ENCODE measurements at regions not wholly inside any gene's neighbourhood (a gene's known extent, or its start where the extent isn't known, plus 50 kb on each side); places are given as distances from the start of the nearest gene placed in this dataset.

DNA sequence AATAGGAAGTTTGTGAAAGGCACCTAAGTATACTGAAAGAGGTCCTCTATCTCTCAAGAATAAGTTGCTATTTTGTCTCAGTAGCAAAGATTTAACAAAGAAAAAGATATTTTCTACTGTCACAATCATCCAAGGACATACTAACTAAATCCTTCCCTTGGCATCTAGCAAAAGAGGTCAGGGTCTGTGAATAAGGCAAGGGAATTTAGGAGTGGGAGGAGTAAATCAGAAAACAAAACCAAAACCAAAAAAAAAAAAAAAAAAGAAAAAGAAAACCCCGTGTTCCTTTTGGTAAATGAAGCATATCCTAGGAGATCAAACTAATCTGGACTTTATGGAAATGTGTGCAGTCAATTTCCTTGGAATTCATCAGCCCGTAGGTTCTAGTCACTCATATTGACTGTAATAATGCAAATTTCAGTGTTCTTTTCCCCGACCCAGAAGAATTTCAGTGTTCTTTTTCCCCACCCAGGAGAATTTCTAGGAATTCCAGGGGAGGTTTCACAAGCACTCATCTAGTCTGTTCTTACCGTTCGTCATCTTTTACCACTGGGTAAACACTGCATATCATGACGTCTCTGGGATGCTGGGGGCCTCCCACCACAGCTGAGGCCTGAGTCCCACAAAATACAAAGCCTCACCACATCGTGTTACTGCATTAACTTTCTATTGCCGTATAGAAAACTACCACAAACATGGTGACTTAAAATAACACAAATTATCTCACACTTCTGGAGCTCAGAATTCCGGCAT lies 113.8 kb upstream of the CCDC54 start:
- H3K4me1 ChIP-seq = peaks cover 9% of the 10 kb centered on the region
- peak overlapping the region; percentile 64 for H3K27ac ChIP-seq (replicated peaks)
- H3K27me3 ChIP-seq (ENCODE audit: low read depth) = no peaks in the 10 kb centered on the region
- H3K4me3 ChIP-seq = peak overlapping the region; percentile 47
- no peak for DNase-seq
- intact Hi-C loops (cut with micrococcal nuclease) = no loop called here
- no peaks in the 10 kb centered on the region for H3K36me3 ChIP-seq
- TF ChIP-seq, protein P1, sequence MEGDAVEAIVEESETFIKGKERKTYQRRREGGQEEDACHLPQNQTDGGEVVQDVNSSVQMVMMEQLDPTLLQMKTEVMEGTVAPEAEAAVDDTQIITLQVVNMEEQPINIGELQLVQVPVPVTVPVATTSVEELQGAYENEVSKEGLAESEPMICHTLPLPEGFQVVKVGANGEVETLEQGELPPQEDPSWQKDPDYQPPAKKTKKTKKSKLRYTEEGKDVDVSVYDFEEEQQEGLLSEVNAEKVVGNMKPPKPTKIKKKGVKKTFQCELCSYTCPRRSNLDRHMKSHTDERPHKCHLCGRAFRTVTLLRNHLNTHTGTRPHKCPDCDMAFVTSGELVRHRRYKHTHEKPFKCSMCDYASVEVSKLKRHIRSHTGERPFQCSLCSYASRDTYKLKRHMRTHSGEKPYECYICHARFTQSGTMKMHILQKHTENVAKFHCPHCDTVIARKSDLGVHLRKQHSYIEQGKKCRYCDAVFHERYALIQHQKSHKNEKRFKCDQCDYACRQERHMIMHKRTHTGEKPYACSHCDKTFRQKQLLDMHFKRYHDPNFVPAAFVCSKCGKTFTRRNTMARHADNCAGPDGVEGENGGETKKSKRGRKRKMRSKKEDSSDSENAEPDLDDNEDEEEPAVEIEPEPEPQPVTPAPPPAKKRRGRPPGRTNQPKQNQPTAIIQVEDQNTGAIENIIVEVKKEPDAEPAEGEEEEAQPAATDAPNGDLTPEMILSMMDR (IDR thresholded peaks at IDR 0.05; ENCODE audit: borderline replicate concordance) = no peak
- no peaks in the 10 kb centered on the region for H3K9me3 ChIP-seq (replicated peaks)

DNA sequence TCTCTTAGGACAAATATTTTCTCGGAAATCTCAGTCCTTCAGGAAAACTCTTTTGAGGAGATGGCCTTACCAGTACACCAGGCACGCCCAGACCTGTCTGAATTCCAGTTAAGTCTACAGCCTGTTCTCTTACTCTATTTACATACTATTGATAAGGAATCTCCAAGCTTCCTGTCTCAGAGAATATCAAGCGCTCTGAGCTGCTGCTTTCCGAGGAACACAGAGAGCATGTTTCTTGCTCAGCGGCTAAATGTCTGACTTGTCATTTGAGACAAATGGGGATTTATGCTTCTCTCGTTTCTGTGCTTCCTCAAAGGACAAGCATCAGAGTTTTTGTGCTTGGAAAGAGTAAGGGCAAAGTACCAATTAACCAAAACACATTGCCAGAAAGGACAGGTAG lies 112.4 kb upstream of the CCDC54 start:
- Histone ChIP-seq H3K9me3 (replicated peaks) (no peaks in the 10 kb centered on the region), H3K27me3 (ENCODE audit: low read depth) (no peaks in the 10 kb centered on the region), H3K36me3 (no peaks in the 10 kb centered on the region), H3K4me3 (no peak overlapping the region), H3K4me1 (peaks cover 6% of the 10 kb centered on the region), H3K27ac (replicated peaks) (peak overlapping the region; percentile 64)
- TF ChIP-seq, protein P1 (IDR thresholded peaks at IDR 0.05; ENCODE audit: borderline replicate concordance) = no peak
- intact Hi-C loops (cut with micrococcal nuclease) = no loop called here
- no peak for DNase-seq

DNA sequence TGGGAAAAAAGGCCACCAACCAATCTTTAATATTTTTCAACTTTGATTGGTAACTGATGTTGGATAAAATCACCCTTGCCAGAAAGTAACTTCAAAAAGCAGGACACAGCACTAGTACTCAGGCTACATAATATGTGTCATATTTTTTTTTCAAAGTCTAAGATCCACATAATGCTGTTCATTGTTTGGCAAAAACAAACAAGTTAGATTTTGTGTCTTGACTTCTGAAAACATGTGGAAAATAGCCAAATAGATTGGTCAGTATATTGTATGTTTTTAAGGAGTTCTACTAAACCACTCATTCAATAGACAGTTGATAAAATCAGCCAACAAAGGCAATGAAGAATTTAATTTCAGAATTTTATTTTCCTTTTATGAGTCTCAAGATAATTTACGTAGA lies 111.7 kb upstream of the CCDC54 start:
- H3K4me1 ChIP-seq = peaks cover 6% of the 10 kb centered on the region
- H3K9me3 ChIP-seq (replicated peaks) = no peaks in the 10 kb centered on the region
- no peak overlapping the region for H3K4me3 ChIP-seq
- intact Hi-C loops (cut with micrococcal nuclease) = no loop called here
- no peaks in the 10 kb centered on the region for H3K27me3 ChIP-seq (ENCODE audit: low read depth)
- TF ChIP-seq, protein P1 (IDR thresholded peaks at IDR 0.05; ENCODE audit: borderline replicate concordance) = no peak
- peak overlapping the region; percentile 64 for H3K27ac ChIP-seq (replicated peaks)
- no peak for DNase-seq
- H3K36me3 ChIP-seq = no peaks in the 10 kb centered on the region

DNA sequence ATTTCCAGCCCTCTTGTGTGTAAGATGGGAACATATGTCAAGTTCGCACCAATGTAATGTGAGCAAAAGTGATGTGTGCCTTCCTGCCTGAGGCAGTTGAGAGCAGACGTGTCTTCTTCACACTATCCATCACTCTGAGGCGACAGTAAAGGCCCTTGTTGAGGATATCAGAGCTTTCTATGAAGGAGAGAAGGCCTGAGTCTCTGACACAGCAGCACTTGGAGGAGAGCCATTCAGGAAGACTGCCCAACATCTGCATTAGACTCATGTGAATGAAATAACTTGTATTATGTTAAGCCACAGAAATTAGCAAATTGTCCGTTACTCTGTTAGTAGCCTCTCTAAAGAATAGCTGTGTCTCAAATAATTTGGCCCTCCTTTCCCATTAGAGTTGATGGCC lies 108.8 kb upstream of the CCDC54 start:
- Histone ChIP-seq H3K4me3 (no peak overlapping the region), H3K9me3 (replicated peaks) (no peaks in the 10 kb centered on the region)

DNA sequence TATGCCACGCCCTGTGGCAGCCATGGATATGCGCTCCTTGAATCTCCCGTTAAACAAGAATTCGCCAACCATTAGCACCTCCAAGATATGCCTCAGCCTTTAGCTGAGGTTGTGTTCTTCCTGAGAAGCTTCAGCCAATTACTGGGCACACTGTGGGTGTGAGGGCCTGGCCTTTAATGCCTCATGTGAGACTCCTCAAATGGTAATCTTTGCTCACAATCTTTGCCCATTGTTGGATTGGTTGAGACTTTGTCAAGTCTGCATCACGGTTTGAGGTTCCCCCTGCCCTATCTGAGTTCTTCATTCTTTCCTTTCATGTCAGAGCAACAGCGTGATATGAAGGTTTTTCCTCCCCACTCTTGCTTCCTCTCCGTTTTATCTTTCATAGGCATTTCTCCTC lies 108.1 kb upstream of the CCDC54 start:
- Histone ChIP-seq H3K4me3 (no peak overlapping the region), H3K27ac (replicated peaks) (no peak overlapping the region), H3K4me1 (peaks cover 6% of the 10 kb centered on the region), H3K27me3 (ENCODE audit: low read depth) (no peaks in the 10 kb centered on the region), H3K36me3 (no peaks in the 10 kb centered on the region), H3K9me3 (replicated peaks) (no peaks in the 10 kb centered on the region)
- TF ChIP-seq, protein P1 (IDR thresholded peaks at IDR 0.05; ENCODE audit: borderline replicate concordance) = no peak
- intact Hi-C loops (cut with micrococcal nuclease) = no loop called here
- no peak for DNase-seq

More for the DNA sequence above, 108.8 kb upstream of the CCDC54 start:
- intact Hi-C loops (cut with micrococcal nuclease) = no loop called here
- Histone ChIP-seq H3K27ac (replicated peaks) (no peak overlapping the region), H3K36me3 (no peaks in the 10 kb centered on the region), H3K27me3 (ENCODE audit: low read depth) (no peaks in the 10 kb centered on the region), H3K4me1 (peaks cover 6% of the 10 kb centered on the region)
- TF ChIP-seq, protein P1 (IDR thresholded peaks at IDR 0.05; ENCODE audit: borderline replicate concordance) = no peak
- DNase-seq = no peak
